HK-2 (cell line): ENCODE measurements at regions not wholly inside any gene's neighbourhood (a gene's known extent, or its start where the extent isn't known, plus 50 kb on each side); places are given as distances from the start of the nearest gene placed in this dataset.
A peak's percentile ranks its signal among the peaks of the same experiment; 100 is the strongest.

Source experiments
- DNase-seq: peaks from one replicate; pipeline ENCODE4 v3.0.0-alpha.2; 2018; ENCODE audit not compliant: unreplicated experiment

- DNase-seq: no peak
Measured at GRCh38 chr15:70556151-70556741, 207.1 kb downstream of the UACA start.

DNA sequence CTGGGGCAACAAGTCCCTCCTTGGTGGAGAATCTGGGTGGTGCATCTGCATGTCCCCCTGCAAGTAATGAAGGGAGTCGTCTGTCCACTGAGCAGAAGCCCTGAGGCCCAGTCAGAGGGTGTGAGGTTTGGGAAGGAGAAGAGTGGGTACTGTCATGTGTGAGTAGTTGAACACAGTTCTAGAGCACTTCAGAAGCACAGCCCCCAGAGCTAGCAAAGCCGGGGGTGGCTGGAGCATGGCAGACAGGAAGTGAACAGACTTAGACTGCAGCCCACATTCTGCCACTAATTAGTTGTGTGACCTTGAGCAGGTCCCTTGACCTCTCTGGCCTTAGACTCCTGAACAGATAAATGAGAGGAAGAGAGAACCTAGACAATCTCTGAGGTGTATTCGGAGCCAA is 207.6 kb downstream of the UACA start:
- DNase-seq: no peak

DNA sequence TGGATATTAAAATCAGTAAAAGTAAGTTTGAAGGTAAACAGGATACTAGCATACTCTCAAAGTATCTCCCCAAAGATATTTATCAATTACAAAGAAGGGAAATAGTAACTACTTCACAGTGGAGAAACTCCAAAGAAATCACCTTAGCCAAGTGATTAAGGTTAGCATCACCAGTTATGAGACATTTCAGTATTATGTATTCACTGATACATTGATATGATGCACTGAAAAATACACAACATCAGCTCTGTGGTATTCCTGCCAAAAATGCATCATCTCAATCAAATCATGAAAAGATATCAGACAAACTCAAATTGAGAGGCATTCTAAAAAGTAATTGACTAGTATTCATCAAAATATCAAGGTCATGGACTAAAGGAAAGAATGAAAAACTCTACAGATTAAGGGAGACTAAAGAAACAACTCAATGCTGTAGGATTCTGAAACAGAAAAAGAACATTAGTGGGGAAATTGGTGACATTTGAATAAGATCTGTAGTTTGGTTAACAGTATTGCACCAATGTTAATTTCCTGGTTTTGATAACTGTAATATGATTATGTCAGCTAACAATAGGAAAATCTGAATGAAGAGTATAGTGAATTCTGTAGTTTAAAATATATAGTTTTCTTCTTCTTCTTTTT is 215.4 kb downstream of the UACA start:
- no peak for DNase-seq

GRCh38 chr15:70545526-70545925 is 217.8 kb downstream of the UACA start:
- no peak for DNase-seq

GRCh38 chr15:70541511-70541910 is 221.8 kb downstream of the UACA start:
- no peak for DNase-seq

GRCh38 chr15:70539912-70540530 is 223.3 kb downstream of the UACA start:
- no peak for DNase-seq

DNA sequence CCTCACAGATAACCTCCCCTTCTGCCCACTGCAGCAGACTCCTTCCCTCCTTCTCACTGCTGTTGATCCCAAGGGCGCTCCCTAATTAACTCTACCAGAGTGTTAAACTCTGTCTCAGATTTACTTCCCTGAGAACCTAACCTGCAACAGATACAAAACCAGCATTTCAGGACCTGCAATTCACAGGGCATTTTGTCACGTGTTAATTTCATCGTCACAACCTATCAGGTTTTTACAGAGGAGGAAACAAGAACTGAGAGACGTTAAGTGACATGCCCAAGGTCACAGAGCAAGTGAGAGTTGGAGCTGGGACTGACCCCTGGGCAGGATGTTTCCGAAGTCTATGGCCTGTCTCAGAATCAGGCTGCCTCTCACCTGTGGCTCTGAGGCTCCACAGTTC is 223.9 kb downstream of the UACA start:
- DNase-seq: no peak

GRCh38 chr15:70538278-70538677 is 225.1 kb downstream of the UACA start:
- peak; percentile 1 for DNase-seq

DNA sequence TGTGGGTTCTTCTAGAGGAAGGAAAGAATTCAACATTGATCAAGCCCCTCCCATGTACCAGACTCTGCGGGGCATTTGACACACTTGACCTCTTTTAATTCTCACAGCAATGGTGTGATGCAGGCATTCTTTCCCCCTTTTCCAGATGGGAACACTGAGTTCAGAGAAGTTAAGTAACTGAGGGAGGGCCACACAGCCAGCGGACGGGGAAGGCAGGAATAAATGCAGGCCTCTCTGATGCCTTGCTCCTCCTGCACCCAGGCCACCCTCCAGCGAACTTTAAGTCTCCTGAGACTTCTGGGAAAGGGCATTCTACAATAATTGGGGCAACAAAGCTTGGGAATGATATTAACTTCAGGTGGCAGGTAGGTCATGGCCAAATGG is 227.4 kb downstream of the UACA start:
- DNase-seq: no peak

DNA sequence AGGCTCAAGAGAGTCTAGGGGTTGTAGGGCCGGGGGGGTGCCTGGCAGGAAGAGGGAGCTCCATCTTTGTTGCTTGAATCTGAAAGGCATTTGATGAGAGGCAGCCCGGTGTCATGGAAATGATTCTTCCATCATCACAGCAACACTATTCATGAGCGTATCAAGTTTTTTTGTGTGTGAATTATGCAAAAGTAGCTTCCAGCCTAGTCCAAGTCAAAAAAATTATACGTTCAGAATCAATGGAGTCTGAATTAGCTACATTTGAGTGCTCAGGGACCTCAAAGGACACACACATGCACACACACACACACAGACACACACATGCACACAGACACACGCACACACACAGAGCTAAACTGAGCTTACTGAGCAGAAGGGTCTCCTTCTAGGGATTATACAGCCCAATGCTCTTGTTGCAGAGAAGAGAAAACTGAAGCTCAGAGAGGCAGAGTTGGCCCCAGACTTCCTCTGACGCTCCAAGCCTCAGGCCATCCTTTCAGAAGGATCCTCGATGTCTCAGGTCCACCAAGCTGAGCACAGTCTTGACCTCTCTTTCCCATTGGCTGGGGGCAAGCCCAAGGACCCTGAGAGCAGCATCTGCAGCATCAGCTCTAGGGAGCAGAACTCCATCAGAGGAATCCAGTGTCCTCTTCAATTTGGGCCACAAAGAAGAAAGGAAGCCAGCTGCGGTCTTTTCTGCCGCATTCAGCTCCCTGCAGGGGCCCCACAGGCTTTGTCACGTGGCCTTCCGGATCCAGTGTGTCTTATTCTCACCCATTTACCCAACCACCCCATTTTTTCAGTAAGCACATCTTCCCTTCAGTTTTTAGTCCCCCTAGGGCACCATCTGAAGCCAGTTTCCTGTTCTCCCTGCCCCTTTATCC is 228.0 kb downstream of the UACA start:
- no peak for DNase-seq

DNA sequence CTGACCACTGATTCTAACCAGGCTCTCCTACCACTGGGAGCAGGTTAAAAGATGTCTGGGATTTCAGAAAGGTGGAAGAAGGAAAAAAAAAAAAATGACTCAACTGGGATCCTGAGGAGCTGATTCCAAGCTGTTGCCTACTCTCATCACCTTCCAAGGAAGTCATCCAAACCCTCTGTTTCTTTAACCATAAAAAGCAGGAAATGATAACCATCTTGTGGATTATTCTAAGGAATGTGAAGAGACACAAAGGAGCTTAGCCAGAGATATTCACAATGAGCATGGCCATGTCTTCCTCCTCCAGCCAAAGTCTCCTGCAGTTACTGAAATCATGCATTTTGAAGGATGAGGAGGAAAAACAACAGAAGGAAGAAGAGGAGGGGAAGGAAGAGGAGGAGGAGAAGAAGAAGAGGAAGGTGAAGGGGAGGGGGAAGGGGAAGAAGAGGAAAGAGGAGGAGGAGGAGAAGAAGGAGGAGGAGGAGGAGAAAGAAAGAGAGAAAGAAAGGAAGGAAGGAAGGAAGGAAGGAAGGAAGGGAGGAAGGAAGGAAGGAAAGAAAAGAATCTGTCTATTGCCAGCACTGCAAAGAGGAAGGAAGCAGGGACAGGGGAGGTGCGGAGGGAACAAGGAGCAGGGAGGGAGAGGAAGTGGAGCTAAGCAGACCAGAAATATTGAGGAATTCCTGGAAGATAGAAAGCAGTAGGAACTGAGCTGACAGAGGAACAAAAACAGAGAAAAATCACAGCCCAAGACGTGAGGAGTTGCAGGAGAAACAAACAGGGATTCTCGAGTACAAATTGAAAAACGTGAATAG is 229.2 kb downstream of the UACA start:
- no peak for DNase-seq

DNA sequence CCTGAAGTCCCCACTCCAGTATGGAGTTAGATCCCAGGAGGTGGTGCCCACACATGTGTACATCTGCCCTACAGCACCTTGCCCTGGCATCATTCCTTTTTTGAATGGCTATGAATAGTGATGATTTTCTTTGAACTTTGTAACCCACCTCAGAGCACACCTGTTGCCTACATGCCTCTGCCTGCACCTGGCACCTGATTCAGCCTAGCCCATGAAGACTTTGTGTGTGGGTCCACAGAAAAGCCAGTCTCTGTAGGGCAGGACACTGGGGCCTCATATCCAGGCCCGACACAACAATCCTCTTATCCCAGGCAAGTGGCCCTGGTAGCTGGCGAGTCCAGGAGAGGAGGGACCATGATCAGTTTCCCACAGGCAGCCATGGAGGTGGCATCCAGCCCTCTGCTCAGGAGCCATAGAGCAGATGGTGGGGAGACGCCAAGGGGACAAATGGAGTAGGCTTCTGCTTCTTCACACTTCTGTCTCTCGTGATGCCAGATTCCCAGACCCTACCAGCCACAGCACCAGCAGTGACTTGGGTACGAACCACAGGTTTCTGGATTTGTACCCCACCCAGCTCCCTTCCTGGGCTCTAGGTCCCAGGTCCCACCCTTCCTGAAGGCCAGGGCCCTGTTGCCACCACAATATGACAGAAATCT is 230.7 kb downstream of the UACA start:
- no peak for DNase-seq

GRCh38 chr15:70531576-70531975 is 231.8 kb downstream of the UACA start:
- DNase-seq: no peak

DNA sequence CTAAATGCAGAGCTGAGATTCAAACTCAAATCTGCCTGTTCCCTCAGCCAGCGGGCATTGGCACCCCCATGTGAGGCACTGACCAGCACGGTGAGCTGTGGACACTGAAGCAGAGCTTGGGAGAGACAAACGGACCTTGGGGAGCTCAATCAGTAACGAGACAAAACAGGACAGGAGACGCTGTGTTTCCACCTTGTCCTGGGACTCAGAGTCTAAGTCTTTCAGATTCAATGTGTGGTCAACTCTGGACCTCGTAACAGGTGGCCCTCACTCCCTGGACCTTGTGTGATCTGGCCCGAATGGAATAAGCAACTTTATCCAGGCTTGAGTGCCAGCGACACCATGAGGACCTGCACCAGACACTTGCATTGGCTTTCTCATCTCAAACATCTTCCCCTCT is 232.5 kb downstream of the UACA start:
- no peak for DNase-seq

- no peak for DNase-seq
Measured at GRCh38 chr15:70530503-70530902, 232.9 kb downstream of the UACA start.

- DNase-seq: no peak
Measured at GRCh38 chr15:70530017-70530499, 233.3 kb downstream of the UACA start.

DNA sequence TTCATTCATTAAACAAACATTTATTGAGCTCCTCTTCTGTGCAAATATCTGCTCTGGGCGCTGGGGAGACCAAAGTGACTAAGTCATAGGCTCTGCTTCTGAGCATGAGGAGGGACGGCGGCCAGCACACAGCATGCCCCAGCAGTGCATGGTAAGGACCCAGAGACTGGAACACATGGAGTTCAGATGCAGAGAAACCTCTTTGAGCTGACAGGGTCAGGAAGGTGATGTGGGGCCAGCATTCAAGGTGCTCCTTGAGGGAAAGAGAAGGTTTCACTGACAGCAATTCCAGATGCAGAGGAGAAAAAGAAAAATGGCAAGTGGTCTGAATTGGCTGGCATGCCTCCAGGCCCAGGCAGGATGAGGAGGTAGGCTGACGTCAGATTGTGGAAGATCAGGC is 234.5 kb downstream of the UACA start:
- DNase-seq: no peak

GRCh38 chr15:70528270-70528706 is 235.1 kb downstream of the UACA start:
- no peak for DNase-seq

DNA sequence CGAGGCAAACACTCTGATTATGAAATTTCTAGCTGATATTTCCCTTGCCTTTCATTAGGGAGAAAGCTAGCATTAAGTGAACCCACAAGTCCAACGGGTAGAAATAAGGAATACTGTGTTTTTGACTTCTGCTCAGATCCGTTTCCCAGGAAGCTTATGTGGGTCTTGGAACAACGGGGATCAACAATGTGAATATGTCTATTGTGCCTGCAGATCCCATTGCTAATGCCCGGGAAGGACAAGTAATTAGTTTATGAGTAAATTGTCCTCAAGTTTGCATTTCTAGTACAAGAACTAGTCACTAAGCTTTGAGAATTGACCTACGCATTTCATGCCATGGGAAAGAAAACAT is 236.4 kb downstream of the UACA start:
- DNase-seq: no peak

GRCh38 chr15:70526221-70526973 is 237.0 kb downstream of the UACA start:
- DNase-seq: no peak
